Fibroblast of gingiva (primary cell): ENCODE measurements at regions not wholly inside any gene's neighbourhood (a gene's known extent, or its start where the extent isn't known, plus 50 kb on each side); places are given as distances from the start of the nearest gene placed in this dataset.

ENCODE experiments used
- DNase-seq: peaks from one replicate; pipeline ENCODE4 v3.0.0-alpha.2; 2011; ENCODE audit warnings: low read depth

- no peak for DNase-seq
These were observed 424.9 kb downstream of the CENPC start for GRCh38 chr4:67120369-67120768.

GRCh38 chr4:67109276-67109675 lies 436.0 kb downstream of the CENPC start:
- no peak for DNase-seq

GRCh38 chr4:67106861-67107460 lies 438.3 kb downstream of the CENPC start:
- no peak for DNase-seq

GRCh38 chr4:67104145-67104544 lies 441.2 kb downstream of the CENPC start:
- DNase-seq, result no peak

DNA sequence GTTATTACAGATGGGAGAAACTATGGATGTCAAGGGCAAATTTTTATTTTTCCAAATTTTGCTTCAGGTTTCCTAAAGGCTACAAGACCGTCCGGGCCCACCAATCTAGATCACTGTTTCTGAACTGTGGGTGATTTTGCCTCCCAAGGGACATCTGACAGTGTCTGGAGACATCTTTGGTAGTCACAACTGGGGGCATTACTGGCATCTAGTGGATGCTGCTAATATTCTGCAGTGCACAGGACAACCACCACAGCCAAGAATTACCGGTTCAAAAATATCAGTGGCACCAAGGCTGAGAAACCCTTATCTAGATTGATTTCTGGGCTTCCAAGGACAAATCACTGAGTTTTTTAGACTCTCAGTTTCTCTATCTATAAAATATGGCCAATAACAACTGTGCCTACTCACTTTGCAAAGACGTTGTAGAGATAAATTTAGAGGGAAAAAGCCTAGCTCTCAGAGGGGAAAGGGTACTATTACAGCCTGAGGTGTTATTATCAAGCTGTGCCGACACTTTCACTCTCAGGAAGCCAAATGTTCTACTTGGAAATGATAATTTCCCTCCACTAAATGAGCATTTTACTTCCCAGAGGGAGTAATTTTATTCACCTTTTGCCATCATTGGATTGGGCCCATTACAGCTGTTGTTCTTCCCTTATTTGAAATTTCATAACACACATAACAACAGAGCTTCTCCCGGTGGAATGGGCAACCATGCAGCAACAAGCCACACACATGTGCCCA lies 442.1 kb downstream of the CENPC start:
- DNase-seq, result no peak

DNA sequence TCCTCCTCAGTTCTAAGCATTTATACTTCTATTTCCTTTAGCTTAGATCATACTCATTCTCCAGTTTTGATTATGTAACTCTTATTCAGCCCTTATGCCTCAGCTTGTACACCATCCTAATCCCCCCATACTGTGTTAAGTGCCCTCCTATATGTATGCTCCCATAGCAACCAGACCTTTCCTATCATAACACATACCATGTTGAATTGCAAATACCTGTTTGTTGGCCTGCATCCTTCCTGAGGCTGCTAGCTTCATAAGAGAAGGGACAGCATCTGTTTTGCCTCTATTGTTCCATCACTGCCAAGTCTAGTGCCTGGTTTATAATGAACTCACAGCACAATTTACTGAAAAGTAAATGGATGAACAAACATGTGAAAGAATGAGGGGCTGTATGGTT lies 443.7 kb downstream of the CENPC start:
- no peak for DNase-seq

DNA sequence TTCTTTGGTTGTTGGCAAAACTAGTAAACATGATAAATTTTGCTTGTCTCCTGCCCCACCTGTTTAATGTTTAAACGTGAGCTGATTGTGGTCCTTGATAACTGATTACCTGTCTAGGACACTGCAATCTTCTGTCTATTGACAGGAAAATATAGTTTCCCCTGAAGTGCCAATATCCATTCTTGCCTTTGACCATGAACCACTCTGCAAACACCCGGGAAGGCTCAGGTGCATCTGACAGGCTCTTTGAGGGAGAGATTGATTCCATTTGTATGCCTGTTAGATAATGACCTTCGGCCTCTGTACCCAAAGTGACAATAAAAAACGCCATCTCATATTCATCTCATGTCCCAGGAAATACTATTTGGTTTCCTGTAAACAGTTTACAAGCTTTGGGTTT lies 453.0 kb downstream of the CENPC start:
- DNase-seq, result no peak

DNA sequence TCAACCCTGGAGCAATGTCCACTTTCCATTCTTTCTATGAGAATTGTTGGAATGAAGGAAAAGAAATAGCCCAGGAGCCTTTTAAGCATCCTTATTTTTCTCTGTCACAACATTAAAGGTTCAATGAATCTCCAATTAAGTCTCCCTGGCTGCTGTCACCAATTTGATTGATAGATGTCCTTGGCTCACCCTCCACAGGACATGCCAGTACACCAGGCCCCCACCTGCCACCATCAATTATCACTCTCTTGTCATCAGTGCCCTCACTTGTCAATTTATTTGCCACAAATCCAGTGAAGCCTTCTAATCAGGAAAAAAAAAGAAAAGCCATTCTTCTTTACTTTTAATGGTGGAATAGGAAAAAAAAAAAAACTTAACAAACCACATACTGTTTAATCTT lies 453.6 kb downstream of the CENPC start:
- DNase-seq, result no peak

GRCh38 chr4:67087897-67088296 lies 457.4 kb downstream of the CENPC start:
- DNase-seq, result no peak

DNA sequence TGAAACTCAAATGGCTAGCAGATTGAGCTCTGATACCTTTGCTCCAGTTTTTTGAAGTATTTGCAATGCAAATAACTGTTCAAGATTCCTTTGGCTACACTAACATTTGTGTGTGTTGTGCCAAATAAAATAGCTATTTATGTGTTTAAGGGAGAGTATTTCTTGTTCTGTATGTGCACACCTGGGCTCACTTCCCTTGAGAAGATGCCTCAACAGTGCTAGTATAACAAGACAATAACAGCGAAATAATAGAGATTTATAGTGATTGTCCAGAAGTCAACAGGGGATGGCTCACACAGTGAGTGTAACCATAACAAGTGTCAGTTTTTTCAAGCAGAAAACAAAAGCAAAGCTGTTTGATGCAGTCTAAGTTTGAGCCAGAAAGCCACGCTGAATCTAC lies 460.5 kb downstream of the CENPC start:
- DNase-seq, result no peak

DNA sequence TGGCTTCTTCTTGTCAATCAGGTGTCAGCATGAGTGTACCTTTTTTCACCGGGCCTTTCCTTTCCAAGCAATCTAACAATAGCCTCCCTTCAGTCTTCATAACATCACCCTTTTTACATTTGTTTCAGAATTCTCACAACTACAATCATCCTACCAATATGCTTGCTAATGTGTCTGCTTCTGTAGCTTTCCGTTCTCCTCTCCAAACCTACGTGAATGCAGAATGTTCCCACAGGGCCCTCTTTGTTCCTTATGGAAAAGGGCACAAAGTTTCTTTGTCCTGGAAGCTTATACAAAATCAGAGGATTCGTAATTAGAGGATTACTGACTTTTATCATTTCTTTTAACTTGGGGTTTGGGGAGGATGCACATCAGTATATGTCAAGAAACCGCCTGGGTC lies 461.8 kb downstream of the CENPC start:
- DNase-seq, result no peak

DNA sequence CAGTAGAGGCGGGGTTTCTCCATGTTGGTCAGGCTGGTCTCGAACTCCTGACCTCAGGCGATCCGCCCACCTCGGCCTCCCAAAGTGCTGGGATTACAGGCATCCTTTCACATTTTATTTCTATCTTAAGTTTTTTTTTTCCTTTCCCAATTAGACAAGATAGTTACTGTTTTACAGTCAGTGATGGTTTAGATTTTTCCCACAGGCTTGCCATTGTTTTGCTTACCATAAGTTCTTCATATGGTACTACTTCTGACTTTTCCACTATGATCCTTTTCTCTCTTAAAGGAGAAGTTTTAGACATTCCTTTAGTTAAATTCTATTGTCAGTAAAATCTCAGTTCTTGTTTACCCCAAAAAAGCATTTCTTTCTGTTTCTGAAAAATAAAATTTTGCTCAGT lies 462.6 kb downstream of the CENPC start:
- DNase-seq, result no peak

GRCh38 chr4:67080046-67080557 lies 465.2 kb downstream of the CENPC start:
- no peak for DNase-seq

DNA sequence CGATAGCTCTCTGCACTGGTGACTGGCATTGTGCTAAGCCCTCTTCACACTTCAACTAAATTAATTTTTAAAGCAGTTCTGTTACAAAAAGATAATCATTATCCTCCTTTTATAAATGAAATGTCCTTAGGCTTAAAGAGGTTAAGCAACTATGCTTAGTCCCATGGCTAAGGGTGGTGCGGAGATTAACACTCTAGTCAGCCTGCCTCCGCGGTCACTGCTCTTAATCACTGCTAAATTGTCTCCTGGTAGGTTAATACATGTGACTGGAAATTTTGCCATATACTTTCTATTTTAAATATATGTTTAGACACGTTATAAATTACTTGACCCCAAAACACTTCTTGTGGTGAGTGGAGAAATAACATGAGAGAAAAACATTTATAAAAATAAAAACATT lies 473.7 kb downstream of the CENPC start:
- DNase-seq, result no peak

GRCh38 chr4:67055319-67055718 lies 490.0 kb downstream of the CENPC start:
- no peak for DNase-seq

DNA sequence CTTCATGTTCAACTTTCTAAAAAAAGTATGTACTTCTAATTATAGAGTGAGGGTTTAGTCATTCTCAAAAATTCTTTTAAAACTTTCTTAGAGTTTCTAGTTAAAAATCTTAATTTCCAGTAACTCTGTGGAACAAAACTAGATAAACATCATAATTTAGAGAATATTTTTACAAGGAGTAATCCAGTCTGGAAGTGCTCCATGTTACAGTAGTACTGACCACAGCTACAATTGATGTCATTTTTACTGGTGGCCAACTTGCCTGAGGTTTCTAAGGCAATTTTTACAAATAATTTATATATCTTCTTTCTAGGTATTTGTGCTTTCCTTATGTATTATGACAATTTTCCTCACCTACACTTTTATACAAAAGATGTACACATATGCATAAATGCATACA lies 490.4 kb downstream of the CENPC start:
- no peak for DNase-seq

- DNase-seq, result no peak
These were observed 492.3 kb downstream of the CENPC start for GRCh38 chr4:67052814-67053675.

GRCh38 chr4:67051000-67051789 lies 494.1 kb downstream of the CENPC start:
- no peak for DNase-seq

DNA sequence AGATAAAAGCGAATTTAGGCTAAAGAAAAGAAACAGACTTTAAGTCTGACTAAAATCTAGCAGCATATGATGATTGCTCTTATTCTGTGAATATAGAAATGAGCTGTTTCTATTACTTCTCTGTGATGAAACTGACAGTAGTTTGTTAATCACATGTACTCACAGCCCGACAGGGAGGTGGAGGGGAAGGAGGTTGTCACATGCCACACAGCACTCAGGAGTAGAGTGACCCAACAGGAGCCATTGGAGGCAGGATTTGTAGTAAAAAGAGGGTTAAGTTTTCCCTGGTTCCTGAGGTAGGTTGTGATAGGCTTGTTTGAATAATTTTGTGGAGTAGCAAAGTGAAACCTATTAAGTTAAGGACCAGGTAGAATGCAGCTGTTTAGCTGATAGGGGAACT lies 495.9 kb downstream of the CENPC start:
- DNase-seq, result no peak

- no peak for DNase-seq
These were observed 496.8 kb downstream of the CENPC start for GRCh38 chr4:67048530-67048929.

DNA sequence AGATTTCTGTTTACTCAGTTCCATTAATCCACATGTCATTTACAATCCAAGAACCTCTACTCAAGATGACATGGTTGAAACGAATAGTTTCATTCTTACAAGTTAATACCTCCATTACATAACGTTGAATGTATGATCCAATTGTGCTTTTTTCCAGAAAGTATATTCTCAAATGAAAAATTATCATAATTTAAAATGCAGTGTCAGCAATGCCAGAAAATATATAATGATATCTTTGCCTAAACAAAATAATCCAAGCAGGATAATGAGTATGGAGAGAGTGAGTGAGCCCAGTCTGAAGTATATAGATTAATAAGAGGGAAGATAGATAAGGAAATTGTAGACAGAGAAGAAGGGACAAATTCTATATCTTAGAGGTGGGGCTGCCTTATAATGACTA lies 505.0 kb downstream of the CENPC start:
- no peak for DNase-seq

DNA sequence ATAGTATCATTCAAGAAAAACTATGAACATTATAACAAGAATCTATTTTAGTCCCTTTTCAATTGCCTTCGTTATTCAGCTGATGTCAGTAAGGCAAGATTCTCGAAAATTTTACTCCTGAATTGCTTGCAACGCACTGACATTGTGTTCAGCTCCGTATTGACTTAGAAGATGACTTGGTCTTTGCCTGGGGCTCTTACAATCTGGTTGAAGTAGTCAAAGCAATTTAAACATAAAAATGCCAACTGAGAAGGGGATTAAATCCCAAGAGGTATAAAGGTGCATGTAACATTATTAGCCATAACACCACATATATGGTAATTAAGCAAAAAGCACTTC lies 507.1 kb downstream of the CENPC start:
- no peak for DNase-seq
